H1 (cell line): ENCODE measurements at regions not wholly inside any gene's neighbourhood (a gene's known extent, or its start where the extent isn't known, plus 50 kb on each side); places are given as distances from the start of the nearest gene placed in this dataset.

Source experiments
- CTCF ChIA-PET: fragments of 300-600 bp; sonication (Branson Sonifier 250); formaldehyde crosslinking; loops from one replicate; lab custom pipeline; 2021; ENCODE audit not compliant: partially characterized antibody; lab: Charles Lee
- POLR2A ChIA-PET: fragments of 300-600 bp; sonication (Branson Sonifier 250); formaldehyde crosslinking; loops from one replicate; lab custom pipeline; 2021; ENCODE audit warnings: inconsistent platforms; ENCODE audit not compliant: partially characterized antibody; lab: Charles Lee
- DNase-seq, 2 experiments: peaks; one replicate each; pipeline versions ENCODE4 v3.0.0 to v3.0.0-alpha.2; 2010 to 2022; ENCODE audit warnings: low spot score in 2 of 2, low read depth in 1 of 2, mixed read lengths in 1 of 2
- FAIRE-seq: peaks from 2 replicates; lab custom pipeline; 2011; peaks lifted over from hg19 to GRCh38; lab: Jason Lieb, UNC
- H2AFZ ChIP-seq: 2 replicates; pipeline ENCODE4 v1.8.1; 2012; ENCODE audit warnings: low read length, inconsistent platforms
- H2AK5ac ChIP-seq: 2 replicates; pipeline ENCODE4 v1.6.1; 2013; ENCODE audit warnings: low read depth, low read length
- H2BK120ac ChIP-seq: replicated peaks from 2 replicates; pipeline ENCODE3; 2013; ENCODE audit warnings: low read depth, low read length, inconsistent platforms
- H2BK12ac ChIP-seq: 2 replicates; pipeline ENCODE4 v1.6.1; 2013; ENCODE audit warnings: low read depth, low read length
- H2BK15ac ChIP-seq: 2 replicates; pipeline ENCODE4 v1.6.1; 2013; ENCODE audit warnings: low read length
- H2BK20ac ChIP-seq: 2 replicates; pipeline ENCODE4 v1.6.1; 2013; ENCODE audit warnings: low read length
- H2BK5ac ChIP-seq: 2 replicates; pipeline ENCODE4 v1.6.1; 2013; ENCODE audit warnings: low read depth, low read length
- H3K14ac ChIP-seq: 2 replicates; pipeline ENCODE4 v1.6.1; 2013; ENCODE audit warnings: inconsistent platforms; ENCODE audit not compliant: insufficient read length
- H3K18ac ChIP-seq: 2 replicates; pipeline ENCODE4 v1.6.1; 2013; ENCODE audit warnings: low read length; ENCODE audit errors: extremely low read depth
- H3K23ac ChIP-seq: 2 replicates; pipeline ENCODE4 v1.6.1; 2013; ENCODE audit warnings: inconsistent platforms; ENCODE audit not compliant: insufficient read length
- H3K23me2 ChIP-seq: 2 replicates; pipeline ENCODE4 v1.6.1; 2013; ENCODE audit warnings: low read depth, low read length
- H3K27ac ChIP-seq: 2 replicates; pipeline ENCODE4 v1.6.1; 2011; ENCODE audit warnings: low read depth, low read length, inconsistent platforms
- H3K27me3 ChIP-seq, 4 experiments: replicated peaks in 1 of 4; 1 replicate in 1 of 4; 2 replicates in 3 of 4; pipeline versions ENCODE4 v1.6.1 to v1.8.1; 2011 to 2013; ENCODE audit warnings: low read length in 3 of 4, mild to moderate bottlenecking in 3 of 4, inconsistent platforms in 2 of 4, mixed read lengths in 2 of 4, moderate library complexity in 1 of 4; ENCODE audit not compliant: control insufficient read depth in 3 of 4, insufficient read depth in 3 of 4; ENCODE audit errors: extremely low read depth in 1 of 4
- H3K36me3 ChIP-seq, 4 experiments: 2 replicates each; pipeline versions ENCODE4 v1.6.1 to v1.8.1; 2011 to 2013; ENCODE audit warnings: mild to moderate bottlenecking in 4 of 4, low read length in 3 of 4, moderate library complexity in 2 of 4, control low read depth in 1 of 4, inconsistent platforms in 1 of 4; ENCODE audit not compliant: insufficient read depth in 4 of 4, control insufficient read depth in 2 of 4
- H3K4ac ChIP-seq: replicated peaks from 2 replicates; pipeline ENCODE3; 2013; ENCODE audit warnings: low read length, low read depth, mixed read lengths, inconsistent platforms; ENCODE audit not compliant: insufficient read length
- H3K4me1 ChIP-seq, 4 experiments: replicated peaks in 1 of 4; 1 replicate in 1 of 4; 2 replicates in 3 of 4; pipeline versions ENCODE4 v1.6.1 to v1.8.1; 2011 to 2013; ENCODE audit warnings: low read length in 3 of 4, inconsistent platforms in 2 of 4, mixed read lengths in 1 of 4; ENCODE audit not compliant: insufficient read depth in 4 of 4, control insufficient read depth in 3 of 4
- H3K4me2 ChIP-seq, 2 experiments: 2 replicates each; pipeline versions ENCODE4 v1.6.1 to v1.8.1; 2011 to 2013; ENCODE audit warnings: low read depth in 2 of 2, low read length in 2 of 2, control low read depth in 1 of 2, inconsistent platforms in 1 of 2, mild to moderate bottlenecking in 1 of 2; ENCODE audit not compliant: insufficient read depth in 1 of 2
- H3K4me3 ChIP-seq, 4 experiments: fragments of 200-600, 300-600 bp in 1 of 4; sonication (generic), shearing (Covaris generic), sonication (Bioruptor Twin) in 1 of 4; 2 replicates each; pipeline versions ENCODE4 v1.5.1 to v1.8.1; 2011 to 2016; ENCODE audit warnings: low read length in 4 of 4, low read depth in 3 of 4, control low read depth in 2 of 4, inconsistent platforms in 2 of 4, mild to moderate bottlenecking in 2 of 4, mixed read lengths in 1 of 4, moderate library complexity in 1 of 4; ENCODE audit not compliant: insufficient read depth in 2 of 4; ENCODE audit errors: extremely low read depth in 1 of 4
- H3K56ac ChIP-seq: replicated peaks from 2 replicates; pipeline ENCODE3; 2013; ENCODE audit warnings: low read depth, mild to moderate bottlenecking, mixed read lengths, low read length, inconsistent platforms; ENCODE audit not compliant: insufficient read length
- H3K79me1 ChIP-seq: 2 replicates; pipeline ENCODE4 v1.6.1; 2013; ENCODE audit warnings: low read depth, low read length, control low read depth
- H3K79me2 ChIP-seq, 2 experiments: 2 replicates each; pipeline versions ENCODE4 v1.6.1 to v1.8.1; 2012 to 2013; ENCODE audit warnings: low read length in 2 of 2, mild to moderate bottlenecking in 2 of 2, inconsistent platforms in 1 of 2; ENCODE audit not compliant: insufficient read depth in 2 of 2, control insufficient read depth in 1 of 2
- H3K9ac ChIP-seq, 4 experiments: replicated peaks in 1 of 4; 1 replicate in 1 of 4; 2 replicates in 3 of 4; pipeline versions ENCODE4 v1.6.1 to v1.8.1; 2011 to 2013; ENCODE audit warnings: low read depth in 3 of 4, low read length in 3 of 4, control low read depth in 2 of 4, mild to moderate bottlenecking in 2 of 4, moderate library complexity in 2 of 4, inconsistent platforms in 1 of 4; ENCODE audit errors: extremely low read depth in 1 of 4
- H3K9me3 ChIP-seq, 2 experiments: 2 replicates each; pipeline versions ENCODE4 v1.6.1 to v1.8.1; 2012 to 2013; ENCODE audit warnings: mild to moderate bottlenecking in 2 of 2, moderate library complexity in 2 of 2, control low read depth in 1 of 2, inconsistent platforms in 1 of 2, low read depth in 1 of 2, low read length in 1 of 2, mixed read lengths in 1 of 2; ENCODE audit not compliant: insufficient read depth in 2 of 2
- H4K20me1 ChIP-seq, 2 experiments: replicated peaks in 1 of 2; 2 replicates each; pipeline versions ENCODE3 to v1.8.1; 2011 to 2013; ENCODE audit warnings: inconsistent platforms in 2 of 2, low read length in 2 of 2, mild to moderate bottlenecking in 1 of 2; ENCODE audit not compliant: insufficient read depth in 2 of 2, control insufficient read depth in 1 of 2
- H4K5ac ChIP-seq: 2 replicates; pipeline ENCODE4 v1.6.1; 2013; ENCODE audit warnings: low read length, low read depth, mixed read lengths, inconsistent platforms; ENCODE audit not compliant: insufficient read length
- H4K8ac ChIP-seq: 2 replicates; pipeline ENCODE4 v1.8.0; 2013; ENCODE audit warnings: mild to moderate bottlenecking, moderate library complexity, low read length, inconsistent platforms; ENCODE audit not compliant: insufficient read depth; ENCODE audit errors: extremely low read depth
- H4K91ac ChIP-seq: replicated peaks from 2 replicates; pipeline ENCODE3; 2013; ENCODE audit warnings: low read length, mixed read lengths, inconsistent platforms; ENCODE audit not compliant: insufficient read length
- ATF3 ChIP-seq: IDR thresholded peaks from 2 replicates; pipeline ENCODE4 v1.6.1; 2011; ENCODE audit warnings: low read depth, mild to moderate bottlenecking, low read length; ENCODE audit not compliant: insufficient read depth
- BCL11A ChIP-seq, 2 experiments: IDR thresholded peaks; one replicate each; pipeline ENCODE4 v1.6.1; 2011; ENCODE audit warnings: low read depth in 2 of 2, low read length in 2 of 2, mild to moderate bottlenecking in 2 of 2
- EP300 ChIP-seq, 2 experiments: IDR thresholded peaks; 1 replicate in 1 of 2; 2 replicates in 1 of 2; pipeline ENCODE4 v1.6.1; 2011 to 2012; ENCODE audit warnings: low read depth in 2 of 2, low read length in 2 of 2, mild to moderate bottlenecking in 2 of 2, borderline replicate concordance in 1 of 2, inconsistent platforms in 1 of 2, moderate library complexity in 1 of 2
- SUZ12 ChIP-seq: fragments of 200-600 bp; sonication (generic); IDR thresholded peaks from 2 replicates; pipeline ENCODE4 v1.6.1; 2012; ENCODE audit warnings: mild to moderate bottlenecking, inconsistent platforms, low read length, moderate library complexity, mixed read lengths
- TAF7 ChIP-seq: optimal IDR thresholded peaks from 2 replicates; pipeline ENCODE3; 2011; ENCODE audit warnings: low read depth, mild to moderate bottlenecking, inconsistent platforms, low read length, moderate library complexity, borderline replicate concordance
- WGBS, 2 experiments: shearing (Covaris generic) in 1 of 2; methylation state at CpG; one replicate each; pipeline versions ENCODE4 v1.1.6 to v1.1.7; 2013 to 2015; ENCODE audit warnings: low lambda C conversion rate in 2 of 2, mixed read lengths in 2 of 2, inconsistent platforms in 1 of 2, low coverage in 1 of 2, missing lambda C conversion rate in 1 of 2; ENCODE audit not compliant: insufficient replicate concordance in 2 of 2, insufficient coverage in 1 of 2, insufficient read length in 1 of 2; ENCODE audit errors: extremely low coverage in 1 of 2, missing lambda C conversion rate in 1 of 2; 5-methylcytosine and 5-hydroxymethylcytosine counted together

- H2BK20ac ChIP-seq: no peak overlapping the region
- no peak overlapping the region for H4K5ac ChIP-seq
- DNase-seq: no peak
- ChIA-PET POLR2A (no interaction called here), CTCF (no interaction called here)
- H3K27ac ChIP-seq: no peak overlapping the region
- no peaks in the 10 kb centered on the region for H3K4me1 ChIP-seq
- H3K4ac ChIP-seq: no peak overlapping the region
- H2BK120ac ChIP-seq: no peak overlapping the region
- H3K36me3 ChIP-seq: no peaks in the 10 kb centered on the region
- H3K79me2 ChIP-seq: no peaks in the 10 kb centered on the region
- H3K27me3 ChIP-seq: no peaks in the 10 kb centered on the region
- H2AFZ ChIP-seq: no peak overlapping the region
- no peak for FAIRE-seq
- no peak for TF ChIP-seq BCL11A (IDR thresholded peaks at IDR 0.05; ENCODE audit: low read depth in 2 of 2, low read length in 2 of 2)
- no peak for TF ChIP-seq SUZ12
- no peak for TF ChIP-seq EP300 (IDR thresholded peaks at IDR 0.05; ENCODE audit: borderline replicate concordance in 1 of 2, low read depth in 2 of 2, low read length in 2 of 2)
- no peak for TF ChIP-seq TAF7
- TF ChIP-seq ATF3: no peak
- no peaks in the 10 kb centered on the region for H3K79me1 ChIP-seq
- WGBS, 2 experiments: 80% methylated on average over 4 of the region's 4 CpGs; no CpG with 5 or more reads in 1 of the 2 experiments
- H4K8ac ChIP-seq: no peak overlapping the region
- H3K4me3 ChIP-seq: no peak overlapping the region
- no peak overlapping the region for H3K23ac ChIP-seq
- no peak overlapping the region for H3K9ac ChIP-seq
- no peaks in the 10 kb centered on the region for H3K9me3 ChIP-seq
- H4K20me1 ChIP-seq: no peaks in the 10 kb centered on the region
- H2BK15ac ChIP-seq: no peak overlapping the region
- H3K14ac ChIP-seq: no peak overlapping the region
- no peak overlapping the region for H2AK5ac ChIP-seq
- H3K18ac ChIP-seq: no peak overlapping the region
- no peak overlapping the region for H2BK5ac ChIP-seq
- H3K4me2 ChIP-seq: no peak overlapping the region
- H3K56ac ChIP-seq: no peak overlapping the region
- H4K91ac ChIP-seq: no peak overlapping the region
- H2BK12ac ChIP-seq: no peak overlapping the region
- no peaks in the 10 kb centered on the region for H3K23me2 ChIP-seq
Observed at GRCh38 chr7:16193631-16194030, 227.7 kb downstream of the CRPPA start.
